Immature natural killer cell (primary cell): ENCODE measurements at regions not wholly inside any gene's neighbourhood (a gene's known extent, or its start where the extent isn't known, plus 50 kb on each side); places are given as distances from the start of the nearest gene placed in this dataset.

Experiments used
- DNase-seq, 3 donors: peaks; one replicate each; pipeline ENCODE4 v3.0.0; 2022; ENCODE audit warnings: mixed read lengths in 1 of 3
- H3K27ac Mint-ChIP-seq, 6 donors: one replicate each; pipeline ENCODE4 v1.8.0; 2020; ENCODE audit warnings: mixed read lengths in 6 of 6, mild to moderate bottlenecking in 5 of 6, inconsistent platforms in 4 of 6, moderate library complexity in 3 of 6
- H3K27me3 Mint-ChIP-seq, 3 donors: one replicate each; pipeline ENCODE4 v1.8.0; 2020 to 2021; ENCODE audit warnings: low read depth in 3 of 3, mild to moderate bottlenecking in 3 of 3, mixed read lengths in 3 of 3, moderate library complexity in 3 of 3, inconsistent platforms in 1 of 3
- H3K36me3 Mint-ChIP-seq, 3 donors: one replicate each; pipeline ENCODE4 v1.8.0; 2020; ENCODE audit warnings: mixed read lengths in 3 of 3, inconsistent platforms in 2 of 3, mild to moderate bottlenecking in 2 of 3
- H3K4me1 Mint-ChIP-seq, 2 donors: one replicate each; pipeline ENCODE4 v1.8.0; 2020; ENCODE audit warnings: inconsistent platforms in 2 of 2, mild to moderate bottlenecking in 2 of 2, mixed read lengths in 2 of 2, moderate library complexity in 1 of 2
- H3K4me3 Mint-ChIP-seq, 5 donors: one replicate each; pipeline ENCODE4 v1.8.0; 2020; ENCODE audit warnings: mild to moderate bottlenecking in 5 of 5, mixed read lengths in 5 of 5, inconsistent platforms in 3 of 5, moderate library complexity in 3 of 5
- H3K9me3 Mint-ChIP-seq, 6 donors: one replicate each; pipeline ENCODE4 v1.8.0; 2020; ENCODE audit warnings: mild to moderate bottlenecking in 6 of 6, mixed read lengths in 6 of 6, inconsistent platforms in 4 of 6, moderate library complexity in 3 of 6

GRCh38 chr2:12034382-12034781 lies 287.9 kb downstream of the LPIN1 start:
- H3K9me3 Mint-ChIP-seq = peaks cover 0 to 2% (median 0%) of the 10 kb centered on the region in 6 donors
- H3K27me3 Mint-ChIP-seq = peaks cover under 1 to 49% (median 8%) of the 10 kb centered on the region in 3 donors
- H3K36me3 Mint-ChIP-seq = peaks cover 0 to 23% (median 0%) of the 10 kb centered on the region in 3 donors
- DNase-seq = no peak
- H3K27ac Mint-ChIP-seq = no peak overlapping the region
- H3K4me1 Mint-ChIP-seq = peaks cover 39 to 64% of the 10 kb centered on the region in 2 donors
- H3K4me3 Mint-ChIP-seq = no peak overlapping the region

- Mint-ChIP-seq H3K36me3 (peaks cover 0 to 17% (median 6%) of the 10 kb centered on the region in 3 donors), H3K9me3 (peaks cover 0 to 2% (median 0%) of the 10 kb centered on the region in 6 donors), H3K4me3 (peak overlapping the region in 1 of 5 donors; percentile 70), H3K4me1 (peaks cover 39 to 70% of the 10 kb centered on the region in 2 donors), H3K27ac (peak overlapping the region in 1 of 6 donors; percentile 86), H3K27me3 (peaks cover 0 to 50% (median 8%) of the 10 kb centered on the region in 3 donors)
- DNase-seq = no peak
These were observed 288.7 kb downstream of the LPIN1 start for GRCh38 chr2:12035029-12035720.

- peaks cover 0 to 17% (median 6%) of the 10 kb centered on the region in 3 donors for H3K36me3 Mint-ChIP-seq
- peaks cover 39 to 77% of the 10 kb centered on the region in 2 donors for H3K4me1 Mint-ChIP-seq
- peaks cover 2 to 57% (median 8%) of the 10 kb centered on the region in 3 donors for H3K27me3 Mint-ChIP-seq
- no peak for DNase-seq
- H3K27ac Mint-ChIP-seq = peak overlapping the region in 1 of 6 donors; percentile 86
- peak overlapping the region in 2 of 5 donors; percentile 59 to 70 for H3K4me3 Mint-ChIP-seq
- H3K9me3 Mint-ChIP-seq = peaks cover 0 to 2% (median 0%) of the 10 kb centered on the region in 6 donors
These were observed 289.7 kb downstream of the LPIN1 start for GRCh38 chr2:12035956-12036639.

- H3K4me3 Mint-ChIP-seq = peak overlapping the region in 2 of 5 donors; percentile 51 to 59
These were observed 290.2 kb downstream of the LPIN1 start for GRCh38 chr2:12036640-12036983.

GRCh38 chr2:12037301-12037700 lies 290.9 kb downstream of the LPIN1 start:
- peaks cover 39 to 81% of the 10 kb centered on the region in 2 donors for H3K4me1 Mint-ChIP-seq
- H3K36me3 Mint-ChIP-seq = peaks cover 0 to 25% (median 6%) of the 10 kb centered on the region in 3 donors
- peaks cover 4 to 56% (median 10%) of the 10 kb centered on the region in 3 donors for H3K27me3 Mint-ChIP-seq
- peak overlapping the region in 2 of 5 donors; percentile 7 to 59 for H3K4me3 Mint-ChIP-seq
- no peak for DNase-seq
- peak overlapping the region in 1 of 6 donors; percentile 65 for H3K27ac Mint-ChIP-seq
- peaks cover 0 to 2% (median 0%) of the 10 kb centered on the region in 6 donors for H3K9me3 Mint-ChIP-seq

More at GRCh38 chr2:12036640-12036983, 290.2 kb downstream of the LPIN1 start:
- DNase-seq = no peak
- Mint-ChIP-seq H3K9me3 (peaks cover 0 to 2% (median 0%) of the 10 kb centered on the region in 6 donors), H3K4me1 (peaks cover 39 to 81% of the 10 kb centered on the region in 2 donors), H3K27ac (peak overlapping the region in 1 of 6 donors; percentile 19), H3K36me3 (peaks cover 0 to 21% (median 6%) of the 10 kb centered on the region in 3 donors), H3K27me3 (peaks cover 2 to 57% (median 8%) of the 10 kb centered on the region in 3 donors)

- Mint-ChIP-seq H3K4me3 (no peak overlapping the region), H3K36me3 (peaks cover 0 to 39% (median 6%) of the 10 kb centered on the region in 3 donors), H3K27me3 (peaks cover 9 to 61% (median 10%) of the 10 kb centered on the region in 3 donors), H3K9me3 (no peaks in the 10 kb centered on the region), H3K27ac (peak overlapping the region in 1 of 6 donors; percentile 31), H3K4me1 (peaks cover 54 to 84% of the 10 kb centered on the region in 2 donors)
- no peak for DNase-seq
These were observed 294.8 kb downstream of the LPIN1 start for GRCh38 chr2:12041236-12041635.

GRCh38 chr2:12043131-12043530 lies 296.7 kb downstream of the LPIN1 start:
- H3K27me3 Mint-ChIP-seq = peaks cover 7 to 65% (median 18%) of the 10 kb centered on the region in 3 donors
- H3K4me1 Mint-ChIP-seq = peaks cover 59 to 87% of the 10 kb centered on the region in 2 donors
- H3K9me3 Mint-ChIP-seq = no peaks in the 10 kb centered on the region
- peak overlapping the region in 1 of 6 donors; percentile 76 for H3K27ac Mint-ChIP-seq
- no peak for DNase-seq
- H3K4me3 Mint-ChIP-seq = peak overlapping the region in 2 of 5 donors; percentile 43 to 85
- H3K36me3 Mint-ChIP-seq = peaks cover 0 to 32% (median 6%) of the 10 kb centered on the region in 3 donors

- H3K27ac Mint-ChIP-seq = peak overlapping the region in 4 of 6 donors; percentile 13 to 77 (median 45)
- peaks cover 76 to 97% of the 10 kb centered on the region in 2 donors for H3K4me1 Mint-ChIP-seq
These were observed 298.4 kb downstream of the LPIN1 start for GRCh38 chr2:12044857-12045256.

GRCh38 chr2:12045864-12046291 lies 299.4 kb downstream of the LPIN1 start:
- Mint-ChIP-seq H3K27ac (peak overlapping the region in 3 of 6 donors; percentile 49 to 94 (median 68)), H3K27me3 (peaks cover 12 to 55% (median 19%) of the 10 kb centered on the region in 3 donors), H3K4me3 (peak overlapping the region; percentile 36 to 80 (median 55)), H3K4me1 (peaks cover 87 to 98% of the 10 kb centered on the region in 2 donors), H3K36me3 (peaks cover 0 to 32% (median 0%) of the 10 kb centered on the region in 3 donors), H3K9me3 (no peaks in the 10 kb centered on the region)
- no peak for DNase-seq

More at GRCh38 chr2:12044857-12045256, 298.4 kb downstream of the LPIN1 start:
- Mint-ChIP-seq H3K4me3 (peak overlapping the region; percentile 28 to 85 (median 63)), H3K36me3 (peaks cover 0 to 32% (median 3%) of the 10 kb centered on the region in 3 donors), H3K27me3 (peaks cover 12 to 59% (median 21%) of the 10 kb centered on the region in 3 donors), H3K9me3 (no peaks in the 10 kb centered on the region)
- peak; percentile 46 to 62 (median 57) for DNase-seq

- Mint-ChIP-seq H3K9me3 (no peaks in the 10 kb centered on the region), H3K4me1 (peaks cover 91 to 97% of the 10 kb centered on the region in 2 donors), H3K4me3 (peak overlapping the region in 4 of 5 donors; percentile 6 to 80 (median 38)), H3K27ac (peak overlapping the region in 2 of 6 donors; percentile 49 to 94), H3K36me3 (peaks cover 0 to 27% (median 0%) of the 10 kb centered on the region in 3 donors), H3K27me3 (peaks cover 13 to 51% (median 19%) of the 10 kb centered on the region in 3 donors)
- DNase-seq = no peak
These were observed 300.2 kb downstream of the LPIN1 start for GRCh38 chr2:12046641-12047040.

GRCh38 chr2:12047761-12048160 lies 301.3 kb downstream of the LPIN1 start:
- DNase-seq = no peak
- Mint-ChIP-seq H3K4me3 (peak overlapping the region; percentile 0 to 21 (median 3)), H3K36me3 (peaks cover 0 to 23% (median 0%) of the 10 kb centered on the region in 3 donors), H3K9me3 (no peaks in the 10 kb centered on the region), H3K4me1 (peaks cover 93 to 96% of the 10 kb centered on the region in 2 donors), H3K27me3 (peaks cover 12 to 42% (median 17%) of the 10 kb centered on the region in 3 donors), H3K27ac (peak overlapping the region in 1 of 6 donors; percentile 94)

GRCh38 chr2:12048550-12048949 lies 302.1 kb downstream of the LPIN1 start:
- H3K4me1 Mint-ChIP-seq = peaks cover 93 to 96% of the 10 kb centered on the region in 2 donors
- H3K27ac Mint-ChIP-seq = peak overlapping the region in 4 of 6 donors; percentile 50 to 94 (median 64)
- H3K9me3 Mint-ChIP-seq = peaks cover 0 to 2% (median 0%) of the 10 kb centered on the region in 6 donors

GRCh38 chr2:12050396-12050795 lies 304.0 kb downstream of the LPIN1 start:
- Mint-ChIP-seq H3K27me3 (peaks cover 10 to 29% (median 11%) of the 10 kb centered on the region in 3 donors), H3K36me3 (peaks cover 0 to 19% (median 16%) of the 10 kb centered on the region in 3 donors), H3K4me3 (peak overlapping the region in 4 of 5 donors; percentile 7 to 69 (median 58)), H3K9me3 (peaks cover 0 to 13% (median 3%) of the 10 kb centered on the region in 6 donors), H3K27ac (peak overlapping the region in 4 of 6 donors; percentile 56 to 94 (median 72)), H3K4me1 (peaks cover 91 to 92% of the 10 kb centered on the region in 2 donors)
- no peak for DNase-seq

More at GRCh38 chr2:12048550-12048949, 302.1 kb downstream of the LPIN1 start:
- H3K36me3 Mint-ChIP-seq = peaks cover 0 to 20% (median 6%) of the 10 kb centered on the region in 3 donors
- peaks cover 9 to 36% (median 16%) of the 10 kb centered on the region in 3 donors for H3K27me3 Mint-ChIP-seq
- peak in 2 of 3 donors; percentile 18 to 21 for DNase-seq
- H3K4me3 Mint-ChIP-seq = peak overlapping the region; percentile 23 to 76 (median 65)
